ENCODE measurements at regions not wholly inside any gene's neighbourhood (a gene's known extent, or its start where the extent isn't known, plus 50 kb on each side); places are given as distances from the start of the nearest gene placed in this dataset.

GRCh38 chr6:164861967-164862366 is 447.4 kb downstream of the C6orf118 start:
- TF ChIP-seq, protein P1, sequence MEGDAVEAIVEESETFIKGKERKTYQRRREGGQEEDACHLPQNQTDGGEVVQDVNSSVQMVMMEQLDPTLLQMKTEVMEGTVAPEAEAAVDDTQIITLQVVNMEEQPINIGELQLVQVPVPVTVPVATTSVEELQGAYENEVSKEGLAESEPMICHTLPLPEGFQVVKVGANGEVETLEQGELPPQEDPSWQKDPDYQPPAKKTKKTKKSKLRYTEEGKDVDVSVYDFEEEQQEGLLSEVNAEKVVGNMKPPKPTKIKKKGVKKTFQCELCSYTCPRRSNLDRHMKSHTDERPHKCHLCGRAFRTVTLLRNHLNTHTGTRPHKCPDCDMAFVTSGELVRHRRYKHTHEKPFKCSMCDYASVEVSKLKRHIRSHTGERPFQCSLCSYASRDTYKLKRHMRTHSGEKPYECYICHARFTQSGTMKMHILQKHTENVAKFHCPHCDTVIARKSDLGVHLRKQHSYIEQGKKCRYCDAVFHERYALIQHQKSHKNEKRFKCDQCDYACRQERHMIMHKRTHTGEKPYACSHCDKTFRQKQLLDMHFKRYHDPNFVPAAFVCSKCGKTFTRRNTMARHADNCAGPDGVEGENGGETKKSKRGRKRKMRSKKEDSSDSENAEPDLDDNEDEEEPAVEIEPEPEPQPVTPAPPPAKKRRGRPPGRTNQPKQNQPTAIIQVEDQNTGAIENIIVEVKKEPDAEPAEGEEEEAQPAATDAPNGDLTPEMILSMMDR (IDR thresholded peaks at IDR 0.05; ENCODE audit: low read length): no peak
- TF ChIP-seq EZH2phosphoT487 (IDR thresholded peaks at IDR 0.05; ENCODE audit: low read length) (no peak), EZH2 (optimal IDR thresholded peaks at IDR 0.05; ENCODE audit: low read depth, low read length) (no peak)

Data from MM.1S (cell line).